ENCODE measurements at regions not wholly inside any gene's neighbourhood (a gene's known extent, or its start where the extent isn't known, plus 50 kb on each side); places are given as distances from the start of the nearest gene placed in this dataset.

- Histone ChIP-seq H3F3A (replicated peaks; ENCODE audit: insufficient read depth) (no peaks in the 10 kb centered on the region), H3K36me3 (replicated peaks in 1 of 2; ENCODE audit: control insufficient read depth in 1 of 2, insufficient read depth in 2 of 2, low read length in 1 of 2) (no peaks in the 10 kb centered on the region), H2AFZ (ENCODE audit: low read depth) (no peak overlapping the region), H3K79me2 (ENCODE audit: insufficient read depth) (no peaks in the 10 kb centered on the region), H3K9me3 (peaks cover 24% of the 10 kb centered on the region; the same call in 1 of the 2 replicates), H3K9me2 (no peaks in the 10 kb centered on the region), H3K27me3 (ENCODE audit: insufficient read depth) (no peaks in the 10 kb centered on the region), H3K4me1 (ENCODE audit: control insufficient read depth in 1 of 2, insufficient read depth in 2 of 2, low read depth in 1 of 2, low read length in 1 of 2) (peaks cover 0 to 5% of the 10 kb centered on the region in 2 experiments; a peak in 1 of 4 replicates), H3K4me2 (no peak overlapping the region), H4K20me1 (ENCODE audit: insufficient read depth) (no peaks in the 10 kb centered on the region), H3K27ac (ENCODE audit: low read depth in 2 of 2, low read length in 1 of 2) (no peak overlapping the region), H3K4me3 (ENCODE audit: low read depth in 2 of 2, low read length in 1 of 2) (no peak overlapping the region), H3K9ac (no peak overlapping the region)
- WGBS (ENCODE audit: low lambda C conversion rate) = 52% methylated on average over 1 of the region's 1 CpG
- ChIA-PET POLR2A (interaction anchor here (0.5 kb wide), 1 partner anchor 1033 kb away, joined by 4 read pairs; no protein-coding TSS in a partner anchor), CTCF (interaction anchor here (1.3 to 3.5 kb wide), 4 partner anchors 13 to 671 kb away, joined by 4 to 19 read pairs (median 7); no protein-coding TSS in a partner anchor)
- DNase-seq = no peak
- TF ChIP-seq FOXM1 (IDR thresholded peaks at IDR 0.05; ENCODE audit: low read depth) (no peak), EP300 (IDR thresholded peaks at IDR 0.05; ENCODE audit: borderline replicate concordance in 1 of 2, low read depth in 1 of 2, low read length in 1 of 2) (no peak), ELF1 (IDR thresholded peaks at IDR 0.05) (no peak), GATA2 (CRISPR knock-in tag; IDR thresholded peaks at IDR 0.05) (no peak), ZBTB33 (IDR thresholded peaks at IDR 0.05; ENCODE audit: borderline replicate concordance, low read depth) (no peak), RXRA (IDR thresholded peaks at IDR 0.05; ENCODE audit: borderline replicate concordance, low read depth) (no peak), GABPA (IDR thresholded peaks at IDR 0.05; ENCODE audit: low read depth) (no peak)
Observed at GRCh38 chr2:71908798-71909197, 238.9 kb downstream of the CYP26B1 start.

GRCh38 chr2:71907503-71907902 lies 240.2 kb downstream of the CYP26B1 start:
- ChIA-PET CTCF (interaction anchor here (2.7 kb wide), 1 partner anchor 16 kb away, joined by 19 read pairs; no protein-coding TSS in a partner anchor), POLR2A (no interaction called here)
- Histone ChIP-seq H3K36me3 (replicated peaks in 1 of 2; ENCODE audit: control insufficient read depth in 1 of 2, insufficient read depth in 2 of 2, low read length in 1 of 2) (no peaks in the 10 kb centered on the region), H3K79me2 (ENCODE audit: insufficient read depth) (no peaks in the 10 kb centered on the region), H3K4me1 (ENCODE audit: control insufficient read depth in 1 of 2, insufficient read depth in 2 of 2, low read depth in 1 of 2, low read length in 1 of 2) (peaks cover 0 to 5% of the 10 kb centered on the region in 2 experiments; a peak in 1 of 4 replicates), H3K4me2 (no peak overlapping the region), H3K4me3 (ENCODE audit: low read depth in 2 of 2, low read length in 1 of 2) (no peak overlapping the region), H3K27ac (ENCODE audit: low read depth in 2 of 2, low read length in 1 of 2) (no peak overlapping the region), H3K27me3 (ENCODE audit: insufficient read depth) (no peaks in the 10 kb centered on the region), H3K9me2 (no peaks in the 10 kb centered on the region), H3K9ac (no peak overlapping the region), H3K9me3 (peaks cover 24% of the 10 kb centered on the region; the same call in 1 of the 2 replicates), H2AFZ (ENCODE audit: low read depth) (no peak overlapping the region), H4K20me1 (ENCODE audit: insufficient read depth) (no peaks in the 10 kb centered on the region), H3F3A (replicated peaks; ENCODE audit: insufficient read depth) (no peaks in the 10 kb centered on the region)
- TF ChIP-seq USF2 (IDR thresholded peaks at IDR 0.05; ENCODE audit: borderline replicate concordance, low read depth, low read length) (no peak), NRF1 (IDR thresholded peaks at IDR 0.05; ENCODE audit: low read depth, low read length) (no peak), NFIC (IDR thresholded peaks at IDR 0.05; ENCODE audit: borderline replicate concordance) (no peak), PBX3 (IDR thresholded peaks at IDR 0.05) (no peak)
- 42% methylated on average over 3 of the region's 3 CpGs for WGBS (ENCODE audit: low lambda C conversion rate)
- DNase-seq = no peak

All from SK-N-SH (cell line).